ENCODE measurements at regions not wholly inside any gene's neighbourhood (a gene's known extent, or its start where the extent isn't known, plus 50 kb on each side); places are given as distances from the start of the nearest gene placed in this dataset.

GRCh38 chr1:34625521-34626015 lies 129.3 kb upstream of the GJB5 start:
- ChIA-PET CTCF (interaction anchor here (0.7 kb wide), 1 partner anchor 174 kb away, joined by 3 read pairs; no protein-coding TSS in a partner anchor), POLR2A (no interaction called here)
- no peak for ATAC-seq
- Mint-ChIP-seq H3K4me1 (no peaks in the 10 kb centered on the region), H3K4me3 (no peak overlapping the region), H3K36me3 (ENCODE audit: low read depth) (no peaks in the 10 kb centered on the region), H3K27me3 (peaks cover 12% of the 10 kb centered on the region), H3K27ac (no peak overlapping the region), H3K9me3 (ENCODE audit: low read depth) (no peaks in the 10 kb centered on the region)
- DNase-seq = no peak
- intact Hi-C loops (cut with DNase I, micrococcal nuclease) = no loop called here

- no peak for ATAC-seq
- Mint-ChIP-seq H3K4me1 (no peaks in the 10 kb centered on the region), H3K27me3 (peaks cover 9% of the 10 kb centered on the region), H3K36me3 (ENCODE audit: low read depth) (no peaks in the 10 kb centered on the region), H3K9me3 (ENCODE audit: low read depth) (no peaks in the 10 kb centered on the region), H3K4me3 (no peak overlapping the region), H3K27ac (no peak overlapping the region)
- POLR2A ChIA-PET = no interaction called here
- DNase-seq = no peak
- CTCF ChIA-PET = no interaction called here
- intact Hi-C loops (cut with DNase I, micrococcal nuclease) = no loop called here
Observed at GRCh38 chr1:34627465-34628240, 127.2 kb upstream of the GJB5 start.

GRCh38 chr1:34631126-34631525 lies 123.7 kb upstream of the GJB5 start:
- H3K4me3 Mint-ChIP-seq = no peak overlapping the region
- H3K27ac Mint-ChIP-seq = no peak overlapping the region
- ChIA-PET CTCF (no interaction called here), POLR2A (no interaction called here)
- no peaks in the 10 kb centered on the region for H3K9me3 Mint-ChIP-seq (ENCODE audit: low read depth)
- no peaks in the 10 kb centered on the region for H3K4me1 Mint-ChIP-seq
- ATAC-seq = no peak
- H3K36me3 Mint-ChIP-seq (ENCODE audit: low read depth) = no peaks in the 10 kb centered on the region
- no peak for DNase-seq
- intact Hi-C loops (cut with DNase I, micrococcal nuclease) = no loop called here
- H3K27me3 Mint-ChIP-seq = peaks cover 4% of the 10 kb centered on the region

- H3K27me3 Mint-ChIP-seq = peaks cover 26% of the 10 kb centered on the region
- DNase-seq = no peak
- no peak for ATAC-seq
- intact Hi-C loops (cut with DNase I, micrococcal nuclease) = no loop called here
- no peak overlapping the region for H3K4me3 Mint-ChIP-seq
- no peaks in the 10 kb centered on the region for H3K36me3 Mint-ChIP-seq (ENCODE audit: low read depth)
- no peaks in the 10 kb centered on the region for H3K4me1 Mint-ChIP-seq
- no peaks in the 10 kb centered on the region for H3K9me3 Mint-ChIP-seq (ENCODE audit: low read depth)
- H3K27ac Mint-ChIP-seq = no peak overlapping the region
- POLR2A ChIA-PET = no interaction called here
- CTCF ChIA-PET = no interaction called here
Observed at GRCh38 chr1:34639701-34640100, 115.1 kb upstream of the GJB5 start.

- no peak for DNase-seq
- H3K9me3 Mint-ChIP-seq (ENCODE audit: low read depth) = no peaks in the 10 kb centered on the region
- no peak overlapping the region for H3K4me3 Mint-ChIP-seq
- H3K27me3 Mint-ChIP-seq = peaks cover 26% of the 10 kb centered on the region
- no peaks in the 10 kb centered on the region for H3K36me3 Mint-ChIP-seq (ENCODE audit: low read depth)
- ChIA-PET CTCF (interaction anchor here (0.5 to 0.9 kb wide), 5 partner anchors 12 to 93 kb away, joined by 3 read pairs; no protein-coding TSS in a partner anchor), POLR2A (no interaction called here)
- intact Hi-C loops (cut with DNase I, micrococcal nuclease) = no loop called here
- H3K4me1 Mint-ChIP-seq = no peaks in the 10 kb centered on the region
- ATAC-seq = no peak
- no peak overlapping the region for H3K27ac Mint-ChIP-seq
Observed at GRCh38 chr1:34640654-34641401, 114.0 kb upstream of the GJB5 start.

- no peak overlapping the region for H3K4me3 Mint-ChIP-seq
- no peak for DNase-seq
- H3K27me3 Mint-ChIP-seq = peaks cover 27% of the 10 kb centered on the region
- ChIA-PET POLR2A (no interaction called here), CTCF (interaction anchor here (0.6 kb wide), 1 partner anchor 101 kb away, joined by 3 read pairs; no protein-coding TSS in a partner anchor)
- no peaks in the 10 kb centered on the region for H3K9me3 Mint-ChIP-seq (ENCODE audit: low read depth)
- no peak for ATAC-seq
- intact Hi-C loops (cut with DNase I, micrococcal nuclease) = no loop called here
- H3K4me1 Mint-ChIP-seq = no peaks in the 10 kb centered on the region
- H3K36me3 Mint-ChIP-seq (ENCODE audit: low read depth) = no peaks in the 10 kb centered on the region
- no peak overlapping the region for H3K27ac Mint-ChIP-seq
Observed at GRCh38 chr1:34642679-34643078, 112.2 kb upstream of the GJB5 start.

GRCh38 chr1:34645109-34645688 lies 109.6 kb upstream of the GJB5 start:
- ChIA-PET CTCF (no interaction called here), POLR2A (no interaction called here)
- Mint-ChIP-seq H3K9me3 (ENCODE audit: low read depth) (no peaks in the 10 kb centered on the region), H3K4me3 (no peak overlapping the region), H3K36me3 (ENCODE audit: low read depth) (no peaks in the 10 kb centered on the region), H3K4me1 (no peaks in the 10 kb centered on the region), H3K27me3 (peaks cover 34% of the 10 kb centered on the region), H3K27ac (no peak overlapping the region)
- intact Hi-C loops (cut with DNase I, micrococcal nuclease) = no loop called here
- ATAC-seq = no peak
- DNase-seq = no peak

GRCh38 chr1:34645919-34646318 lies 108.9 kb upstream of the GJB5 start:
- ChIA-PET POLR2A (no interaction called here), CTCF (no interaction called here)
- H3K36me3 Mint-ChIP-seq (ENCODE audit: low read depth) = no peaks in the 10 kb centered on the region
- H3K27ac Mint-ChIP-seq = no peak overlapping the region
- no peaks in the 10 kb centered on the region for H3K9me3 Mint-ChIP-seq (ENCODE audit: low read depth)
- no peak for ATAC-seq
- no peak overlapping the region for H3K4me3 Mint-ChIP-seq
- no peak for DNase-seq
- intact Hi-C loops (cut with DNase I, micrococcal nuclease) = no loop called here
- H3K4me1 Mint-ChIP-seq = no peaks in the 10 kb centered on the region
- peaks cover 30% of the 10 kb centered on the region for H3K27me3 Mint-ChIP-seq

GRCh38 chr1:34648501-34648900 lies 106.3 kb upstream of the GJB5 start:
- Mint-ChIP-seq H3K27ac (no peak overlapping the region), H3K4me3 (no peak overlapping the region), H3K4me1 (no peaks in the 10 kb centered on the region), H3K9me3 (ENCODE audit: low read depth) (no peaks in the 10 kb centered on the region), H3K36me3 (ENCODE audit: low read depth) (no peaks in the 10 kb centered on the region), H3K27me3 (peaks cover 33% of the 10 kb centered on the region)
- no peak for DNase-seq
- intact Hi-C loops (cut with DNase I, micrococcal nuclease) = no loop called here
- ChIA-PET CTCF (no interaction called here), POLR2A (no interaction called here)
- ATAC-seq = no peak

GRCh38 chr1:34650090-34650489 lies 104.8 kb upstream of the GJB5 start:
- no peaks in the 10 kb centered on the region for H3K4me1 Mint-ChIP-seq
- CTCF ChIA-PET = interaction anchor here (0.5 kb wide), 1 partner anchor 639 kb away, joined by 4 read pairs; no protein-coding TSS in a partner anchor
- peaks cover 29% of the 10 kb centered on the region for H3K27me3 Mint-ChIP-seq
- no peak for DNase-seq
- H3K4me3 Mint-ChIP-seq = no peak overlapping the region
- no peaks in the 10 kb centered on the region for H3K9me3 Mint-ChIP-seq (ENCODE audit: low read depth)
- H3K36me3 Mint-ChIP-seq (ENCODE audit: low read depth) = no peaks in the 10 kb centered on the region
- intact Hi-C loops (cut with DNase I, micrococcal nuclease) = no loop called here
- no peak for ATAC-seq
- H3K27ac Mint-ChIP-seq = no peak overlapping the region
- POLR2A ChIA-PET = no interaction called here

GRCh38 chr1:34650800-34651199 lies 104.0 kb upstream of the GJB5 start:
- Mint-ChIP-seq H3K36me3 (ENCODE audit: low read depth) (no peaks in the 10 kb centered on the region), H3K4me3 (no peak overlapping the region), H3K4me1 (no peaks in the 10 kb centered on the region), H3K27ac (no peak overlapping the region), H3K27me3 (peaks cover 31% of the 10 kb centered on the region), H3K9me3 (ENCODE audit: low read depth) (no peaks in the 10 kb centered on the region)
- POLR2A ChIA-PET = no interaction called here
- intact Hi-C loops (cut with DNase I, micrococcal nuclease) = no loop called here
- ATAC-seq = no peak
- CTCF ChIA-PET = no interaction called here
- DNase-seq = no peak

GRCh38 chr1:34653110-34653509 lies 101.7 kb upstream of the GJB5 start:
- ATAC-seq = no peak
- ChIA-PET POLR2A (no interaction called here), CTCF (interaction anchor here (0.9 kb wide), 1 partner anchor 80 kb away, joined by 4 read pairs; no protein-coding TSS in a partner anchor)
- intact Hi-C loops (cut with DNase I, micrococcal nuclease) = no loop called here
- no peak for DNase-seq
- H3K9me3 Mint-ChIP-seq (ENCODE audit: low read depth) = no peaks in the 10 kb centered on the region
- H3K36me3 Mint-ChIP-seq (ENCODE audit: low read depth) = no peaks in the 10 kb centered on the region
- no peak overlapping the region for H3K4me3 Mint-ChIP-seq
- peaks cover 26% of the 10 kb centered on the region for H3K27me3 Mint-ChIP-seq
- no peak overlapping the region for H3K27ac Mint-ChIP-seq
- no peaks in the 10 kb centered on the region for H3K4me1 Mint-ChIP-seq

Measured in activated CD4-positive, alpha-beta T cell treated with anti-CD3 and anti-CD28 coated beads for 36 hours (primary cell).